ENCODE measurements at regions not wholly inside any gene's neighbourhood (a gene's known extent, or its start where the extent isn't known, plus 50 kb on each side); places are given as distances from the start of the nearest gene placed in this dataset.

DNA sequence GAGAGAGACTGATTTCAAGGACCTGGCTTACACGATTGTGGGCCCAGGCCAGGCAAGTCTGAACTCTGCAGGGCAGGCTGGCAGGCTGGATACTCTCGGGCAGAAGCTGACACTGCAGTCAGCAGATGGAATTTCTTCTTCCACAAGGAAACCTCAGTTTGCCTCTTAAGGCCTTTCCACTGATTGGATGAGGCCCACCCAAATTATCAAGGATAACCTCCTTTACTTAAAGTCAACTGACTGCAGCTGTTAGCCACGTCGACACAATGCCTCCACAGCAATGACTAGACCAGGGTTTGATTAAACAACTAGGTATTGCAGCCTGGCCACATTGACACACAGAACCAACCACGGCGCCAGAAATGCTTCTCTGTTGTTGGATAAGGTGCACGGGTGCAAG, 130.5 kb downstream of the PSMG1 start:
- TF ChIP-seq EZH2 (IDR thresholded peaks at IDR 0.05) (no peak), POLR2AphosphoS5 (IDR thresholded peaks at IDR 0.05; ENCODE audit: borderline replicate concordance, low read depth, low read length) (no peak)
